ENCODE measurements at regions not wholly inside any gene's neighbourhood (a gene's known extent, or its start where the extent isn't known, plus 50 kb on each side); places are given as distances from the start of the nearest gene placed in this dataset.

DNA sequence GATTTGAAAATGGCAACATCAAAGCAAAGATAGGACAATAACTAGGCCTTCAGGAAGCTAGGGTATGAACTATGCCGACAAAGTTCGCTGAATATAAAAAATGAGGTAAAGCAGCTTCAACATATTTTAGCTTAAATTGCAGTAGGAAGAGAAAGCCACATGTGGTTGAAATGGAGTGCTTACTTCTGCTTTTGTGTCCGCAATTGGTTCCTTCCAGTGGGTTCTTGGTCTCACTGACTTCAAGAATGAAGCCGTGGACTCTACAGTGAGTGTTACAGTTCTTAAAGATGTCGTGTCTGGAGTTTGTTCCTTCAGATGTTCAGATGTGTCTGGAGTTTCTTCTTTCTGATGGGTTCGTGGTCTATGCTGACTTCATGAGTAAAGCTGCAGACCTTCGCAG lies 95.2 kb downstream of the APTX start:
- in situ Hi-C loops (cut with HindIII; ENCODE audit: low sequenced_read_pairs): no loop called here
- no peak for TF ChIP-seq CTCF (IDR thresholded peaks at IDR 0.05; ENCODE audit: low read depth, low read length)
- DNase-seq (ENCODE audit: low read depth, low spot score): no peak
- no peak overlapping the region for H3K4me3 ChIP-seq (ENCODE audit: low read depth, low read length)

DNA sequence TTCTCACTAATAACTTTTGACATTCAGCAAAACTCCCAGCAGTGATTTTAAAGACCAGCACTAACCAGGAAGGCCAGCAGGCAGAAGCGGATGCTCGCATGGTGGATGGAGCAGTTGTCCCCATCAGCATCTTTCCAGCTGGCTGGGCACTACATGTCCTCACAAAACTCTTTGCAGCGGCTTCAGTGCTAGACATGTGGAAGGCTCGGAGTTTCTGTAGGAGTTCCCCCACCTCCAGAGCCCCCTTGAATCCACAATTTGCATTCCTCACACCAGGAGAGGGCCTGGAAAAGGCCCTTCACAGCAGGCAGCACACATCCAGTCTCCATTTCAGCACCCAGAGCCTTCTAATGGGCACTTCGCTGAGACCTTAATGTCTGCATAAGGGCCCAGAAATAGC lies 85.6 kb downstream of the APTX start:
- DNase-seq (ENCODE audit: low read depth, low spot score): no peak
- H3K4me3 ChIP-seq (ENCODE audit: low read depth, low read length): no peak overlapping the region
- in situ Hi-C loops (cut with HindIII; ENCODE audit: low sequenced_read_pairs): no loop called here
- TF ChIP-seq CTCF (IDR thresholded peaks at IDR 0.05; ENCODE audit: low read depth, low read length): no peak

DNA sequence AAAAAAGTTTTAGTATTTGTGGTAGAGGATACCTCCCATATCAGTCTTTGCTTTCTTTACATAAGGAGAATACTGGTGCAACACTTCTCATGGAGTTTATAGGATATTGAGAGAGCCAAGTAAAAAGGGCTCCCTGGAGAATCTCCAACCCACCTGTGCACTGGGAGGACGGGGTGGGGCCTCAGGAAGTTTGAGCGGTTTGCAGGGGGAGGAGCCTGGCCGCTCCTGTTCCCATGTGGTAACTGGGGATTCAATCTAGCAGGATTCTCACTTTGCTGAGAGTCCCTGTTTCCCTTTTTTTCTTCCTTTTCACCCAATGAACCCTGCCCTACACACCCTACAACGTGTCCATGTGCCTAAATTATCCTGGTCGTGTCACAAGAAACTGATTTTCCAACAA lies 82.8 kb downstream of the APTX start:
- no peak for TF ChIP-seq CTCF (IDR thresholded peaks at IDR 0.05; ENCODE audit: low read depth, low read length)
- in situ Hi-C loops (cut with HindIII; ENCODE audit: low sequenced_read_pairs): no loop called here
- DNase-seq (ENCODE audit: low read depth, low spot score): no peak

More for the DNA sequence above, 82.8 kb downstream of the APTX start:
- no peak overlapping the region for H3K4me3 ChIP-seq (ENCODE audit: low read depth, low read length)
